WTC11 (cell line): ENCODE measurements at regions not wholly inside any gene's neighbourhood (a gene's known extent, or its start where the extent isn't known, plus 50 kb on each side); places are given as distances from the start of the nearest gene placed in this dataset.

ENCODE experiments used
- ATAC-seq: fragments of 200-7000 bp; cut with Tn5 transposase; 2 replicates; pipeline ENCODE4 v1.10.0; 2021; ENCODE audit warnings: mild to moderate bottlenecking, moderate library complexity
- CTCF ChIA-PET: fragments of 300-600 bp; sonication (Branson Sonifier 250); formaldehyde crosslinking; loops from one replicate; lab custom pipeline; 2021; ENCODE audit warnings: antibody characterized with exemption; lab: Charles Lee
- POLR2A ChIA-PET: fragments of 350-600 bp; sonication (Branson Sonifier 250); formaldehyde crosslinking; loops from one replicate; lab custom pipeline; 2021; ENCODE audit warnings: antibody characterized with exemption; lab: Charles Lee
- DNase-seq: peaks from one replicate; pipeline ENCODE4 v3.0.0; 2021; ENCODE audit warnings: low spot score
- H3K27ac Mint-ChIP-seq: 2 replicates; pipeline ENCODE4 v1.8.0; 2021; ENCODE audit warnings: mixed read lengths
- H3K27me3 Mint-ChIP-seq: 2 replicates; pipeline ENCODE4 v1.8.0; 2021; ENCODE audit warnings: low read depth, mild to moderate bottlenecking, moderate library complexity, mixed read lengths
- H3K36me3 Mint-ChIP-seq: 2 replicates; pipeline ENCODE4 v1.8.0; 2021; ENCODE audit warnings: mixed read lengths
- H3K4me1 Mint-ChIP-seq: 2 replicates; pipeline ENCODE4 v1.8.0; 2022; ENCODE audit warnings: mixed read lengths
- H3K4me3 Mint-ChIP-seq: 2 replicates; pipeline ENCODE4 v1.8.0; 2021; ENCODE audit warnings: mild to moderate bottlenecking, moderate library complexity, mixed read lengths
- H3K9me3 Mint-ChIP-seq: 2 replicates; pipeline ENCODE4 v1.8.0; 2021; ENCODE audit warnings: mixed read lengths
- ATF2 ChIP-seq: sonication (generic); formaldehyde crosslinking; IDR thresholded peaks from 2 replicates; pipeline ENCODE4 v1.8.1; 2022; ENCODE audit warnings: low read depth, missing genetic modification reagents, borderline replicate concordance
- CDX4 ChIP-seq: fragments of 250-450 bp; sonication (Bioruptor Pico); IDR thresholded peaks from 2 replicates; pipeline ENCODE4 v1.9.0; 2021; ENCODE audit warnings: moderate library complexity, mild to moderate bottlenecking, inconsistent platforms, borderline replicate concordance
- CREM ChIP-seq: sonication (generic); formaldehyde crosslinking; IDR thresholded peaks from 2 replicates; pipeline ENCODE4 v1.8.1; 2022; ENCODE audit warnings: mild to moderate bottlenecking, missing genetic modification reagents, moderate library complexity
- E2F5 ChIP-seq: sonication (generic); formaldehyde crosslinking; IDR thresholded peaks from 2 replicates; pipeline ENCODE4 v1.8.1; 2022; ENCODE audit warnings: mild to moderate bottlenecking, moderate library complexity, missing genetic modification reagents
- GABPB1 ChIP-seq: sonication (generic); formaldehyde crosslinking; IDR thresholded peaks from 2 replicates; pipeline ENCODE4 v1.8.1; 2023; ENCODE audit warnings: mild to moderate bottlenecking, missing genetic modification reagents
- HMGA2 ChIP-seq: fragments of 250-450 bp; sonication (Bioruptor Pico); IDR thresholded peaks from 2 replicates; pipeline ENCODE4 v1.4.0; 2021; ENCODE audit warnings: mild to moderate bottlenecking, moderate library complexity
- JAZF1 ChIP-seq: fragments of 250-450 bp; sonication (Bioruptor Pico); IDR thresholded peaks from 2 replicates; pipeline ENCODE4 v1.9.0; 2021; ENCODE audit warnings: moderate library complexity, mild to moderate bottlenecking, inconsistent platforms
- MLX ChIP-seq: sonication (generic); formaldehyde crosslinking; IDR thresholded peaks from 2 replicates; pipeline ENCODE4 v1.8.1; 2023; ENCODE audit warnings: mild to moderate bottlenecking, missing genetic modification reagents, moderate library complexity
- MXD4 ChIP-seq: fragments of 250-450 bp; sonication (Bioruptor Pico); IDR thresholded peaks from 2 replicates; pipeline ENCODE4 v1.8.0; 2021; ENCODE audit warnings: mild to moderate bottlenecking, moderate library complexity, borderline replicate concordance
- MYBL2 ChIP-seq: sonication (generic); formaldehyde crosslinking; IDR thresholded peaks from 2 replicates; pipeline ENCODE4 v1.8.1; 2023; ENCODE audit warnings: mild to moderate bottlenecking, moderate library complexity, missing genetic modification reagents
- NR3C1 ChIP-seq: sonication (generic); formaldehyde crosslinking; conservative IDR thresholded peaks from 2 replicates; pipeline ENCODE4 v1.8.1; 2023; ENCODE audit warnings: low read depth, mild to moderate bottlenecking, missing genetic modification reagents
- PRRX2 ChIP-seq: fragments of 250-450 bp; sonication (Bioruptor Pico); IDR thresholded peaks from 2 replicates; pipeline ENCODE4 v1.8.0; 2021; ENCODE audit warnings: mild to moderate bottlenecking
- RELA ChIP-seq: sonication (generic); formaldehyde crosslinking; IDR thresholded peaks from 2 replicates; pipeline ENCODE4 v1.8.1; 2022; ENCODE audit warnings: missing genetic modification reagents, mild to moderate bottlenecking, borderline replicate concordance
- TCF7 ChIP-seq: sonication (generic); formaldehyde crosslinking; IDR thresholded peaks from 2 replicates; pipeline ENCODE4 v1.8.0; 2022; ENCODE audit warnings: mild to moderate bottlenecking, low read depth, missing genetic modification reagents, moderate library complexity
- TEAD1 ChIP-seq: sonication (generic); formaldehyde crosslinking; IDR thresholded peaks from 2 replicates; pipeline ENCODE4 v1.8.0; 2022; ENCODE audit warnings: mild to moderate bottlenecking, missing genetic modification reagents
- ZNF317 ChIP-seq: sonication (generic); formaldehyde crosslinking; IDR thresholded peaks from 2 replicates; pipeline ENCODE4 v1.8.1; 2023; ENCODE audit warnings: low read depth, mild to moderate bottlenecking, moderate library complexity, missing genetic modification reagents, borderline replicate concordance
- ZNF396 ChIP-seq: fragments of 250-450 bp; sonication (Bioruptor Pico); IDR thresholded peaks from 2 replicates; pipeline ENCODE4 v1.8.0; 2021; ENCODE audit warnings: mild to moderate bottlenecking, moderate library complexity, borderline replicate concordance
- ZNF425 ChIP-seq: fragments of 250-450 bp; sonication (Bioruptor Pico); conservative IDR thresholded peaks from 2 replicates; pipeline ENCODE4 v1.9.0; 2021; ENCODE audit warnings: mild to moderate bottlenecking
- ZSCAN18 ChIP-seq: fragments of 250-450 bp; sonication (Bioruptor Pico); IDR thresholded peaks from 2 replicates; pipeline ENCODE4 v2.1.2; 2022; ENCODE audit warnings: mild to moderate bottlenecking, moderate library complexity

GRCh38 chr18:45330170-45330594 lies 285.1 kb upstream of the SLC14A2 start (continued):
- TF ChIP-seq NR3C1 (CRISPR knock-in tag) = no peak
- TF ChIP-seq TEAD1 (CRISPR knock-in tag) = no peak
- no peak for TF ChIP-seq RELA (CRISPR knock-in tag)
- TF ChIP-seq CREM (CRISPR knock-in tag) = no peak
- no peak for TF ChIP-seq ATF2
- no peak for TF ChIP-seq TCF7 (CRISPR knock-in tag)
- TF ChIP-seq MLX (CRISPR knock-in tag) = no peak
- TF ChIP-seq ZNF396 (CRISPR knock-in tag) = no peak
- TF ChIP-seq JAZF1 = no peak
- no peak for TF ChIP-seq ZNF317
- no peak for TF ChIP-seq E2F5 (CRISPR knock-in tag)
- no peak for TF ChIP-seq MXD4 (CRISPR knock-in tag)
- TF ChIP-seq HMGA2 (CRISPR knock-in tag) = no peak
- TF ChIP-seq, all 79 proteins: peak for 0

- no peak for ATAC-seq
- Mint-ChIP-seq H3K36me3 (peaks cover 1% of the 10 kb centered on the region; the same call in 1 of the 2 replicates), H3K4me3 (no peak overlapping the region), H3K9me3 (peaks cover 2% of the 10 kb centered on the region), H3K27ac (no peak overlapping the region), H3K27me3 (no peaks in the 10 kb centered on the region), H3K4me1 (peaks cover 3% of the 10 kb centered on the region)
- TF ChIP-seq ZSCAN18 (no peak), GABPB1 (CRISPR knock-in tag) (no peak), ZNF425 (CRISPR knock-in tag) (no peak), MYBL2 (CRISPR knock-in tag) (no peak), CDX4 (CRISPR knock-in tag) (no peak), PRRX2 (CRISPR knock-in tag) (no peak)
- no peak for DNase-seq
- ChIA-PET POLR2A (no interaction called here), CTCF (interaction anchor here (1.3 kb wide), 1 partner anchor 120 kb away, joined by 3 read pairs; no protein-coding TSS in a partner anchor)
Observed at GRCh38 chr18:45332871-45333270, 282.4 kb upstream of the SLC14A2 start.
